Lung (tissue), 11 donors: ENCODE measurements at regions not wholly inside any gene's neighbourhood (a gene's known extent, or its start where the extent isn't known, plus 50 kb on each side); places are given as distances from the start of the nearest gene placed in this dataset.
A peak's percentile ranks its signal among the peaks of the same experiment; 100 is the strongest.

ENCODE experiments used
- ATAC-seq: fragments of 200-7000 bp; cut with Tn5 transposase; one replicate; pipeline ENCODE4 v1.9.1; 2020; ENCODE audit warnings: moderate number of reproducible peaks; ENCODE audit not compliant: insufficient read depth, low FRiP score
- DNase-seq, 3 donors: peaks; one replicate each; pipeline ENCODE4 v3.0.0-alpha.2; 2013 to 2017
- H3K27ac ChIP-seq, 2 donors: one replicate each; pipeline ENCODE4 v1.5.1; 2013; ENCODE audit warnings: mild to moderate bottlenecking in 2 of 2, moderate library complexity in 2 of 2, control low read depth in 1 of 2, inconsistent platforms in 1 of 2, low read depth in 1 of 2, low read length in 1 of 2
- H3K27me3 ChIP-seq, 3 donors: one replicate each; pipeline ENCODE4 v1.5.1; 2013; ENCODE audit warnings: low read length in 2 of 3; ENCODE audit not compliant: control insufficient read depth in 3 of 3, insufficient read depth in 3 of 3
- H3K36me3 ChIP-seq, 4 donors: one replicate each; pipeline ENCODE4 v1.5.1; 2013; ENCODE audit warnings: low read length in 4 of 4, mild to moderate bottlenecking in 1 of 4, moderate library complexity in 1 of 4; ENCODE audit not compliant: control insufficient read depth in 4 of 4, insufficient read depth in 4 of 4
- H3K4me1 ChIP-seq, 5 donors: one replicate each; pipeline ENCODE4 v1.5.1; 2013; ENCODE audit warnings: low read length in 5 of 5, mild to moderate bottlenecking in 2 of 5, moderate library complexity in 1 of 5; ENCODE audit not compliant: control insufficient read depth in 5 of 5, insufficient read depth in 5 of 5
- H3K4me3 ChIP-seq: one replicate; pipeline ENCODE4 v1.5.1; 2013; ENCODE audit warnings: mild to moderate bottlenecking, control low read depth, moderate library complexity
- H3K9ac ChIP-seq, 2 donors: one replicate each; pipeline ENCODE4 v1.5.1; 2013; ENCODE audit warnings: low read length in 2 of 2, control low read depth in 1 of 2; ENCODE audit not compliant: insufficient read depth in 1 of 2
- H3K9me3 ChIP-seq, 4 donors: one replicate each; pipeline ENCODE4 v1.5.1; 2013; ENCODE audit warnings: low read length in 3 of 4, mild to moderate bottlenecking in 1 of 4, moderate library complexity in 1 of 4; ENCODE audit not compliant: control insufficient read depth in 4 of 4, insufficient read depth in 3 of 4
- WGBS, 2 donors: extraction: QIAGEN DNeasy Blood & Tissue Kit; methylation state at CpG; one replicate each; pipeline ENCODE4 v1.1.7; 2013; 5-methylcytosine and 5-hydroxymethylcytosine counted together
- TF ChIP-seq, protein P1 (sequence below): IDR thresholded peaks from 2 replicates; pipeline ENCODE4 v1.5.1; 2012; ENCODE audit warnings: mild to moderate bottlenecking; ENCODE audit errors: control extremely low read depth, extremely low read depth
- donor health status: control.
- donor health status: control.
- donor health status: Bipolar disorder and iron deficiency.
- donor health status: healthy.
- donor health status: DM: yes; HTN: yes; CAD: no.

DNA sequence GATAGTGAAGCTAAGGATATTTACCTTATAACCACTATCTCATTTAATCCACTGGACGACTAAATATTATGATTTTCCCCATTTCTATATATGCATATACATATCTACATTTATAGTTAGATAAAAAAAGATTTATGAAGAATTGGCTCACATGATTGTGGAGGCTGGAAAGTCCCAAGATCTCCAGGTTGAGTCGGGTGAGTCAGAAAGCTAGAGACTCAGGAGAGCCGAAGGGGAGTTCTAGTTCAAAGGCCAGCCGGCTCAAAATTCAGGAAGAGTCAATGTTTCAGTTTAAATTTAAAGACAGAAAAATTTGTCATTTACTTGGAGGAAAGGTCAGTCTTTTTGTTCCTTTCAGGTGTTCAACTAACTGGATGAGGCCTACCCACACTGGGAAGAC, 158.2 kb upstream of the CPEB2 start:
- Histone ChIP-seq H3K9me3 (no peaks in the 10 kb centered on the region), H3K9ac (no peak overlapping the region), H3K27me3 (no peaks in the 10 kb centered on the region), H3K27ac (no peak overlapping the region), H3K4me3 (no peak overlapping the region), H3K4me1 (peaks cover 0 to 7% (median 0%) of the 10 kb centered on the region in 5 donors), H3K36me3 (no peaks in the 10 kb centered on the region)
- ATAC-seq (no peak), DNase-seq (no peak)
- 76 to 93% methylated on average over 4 of the region's 4 CpGs for WGBS, 2 donors
- TF ChIP-seq, protein P1, sequence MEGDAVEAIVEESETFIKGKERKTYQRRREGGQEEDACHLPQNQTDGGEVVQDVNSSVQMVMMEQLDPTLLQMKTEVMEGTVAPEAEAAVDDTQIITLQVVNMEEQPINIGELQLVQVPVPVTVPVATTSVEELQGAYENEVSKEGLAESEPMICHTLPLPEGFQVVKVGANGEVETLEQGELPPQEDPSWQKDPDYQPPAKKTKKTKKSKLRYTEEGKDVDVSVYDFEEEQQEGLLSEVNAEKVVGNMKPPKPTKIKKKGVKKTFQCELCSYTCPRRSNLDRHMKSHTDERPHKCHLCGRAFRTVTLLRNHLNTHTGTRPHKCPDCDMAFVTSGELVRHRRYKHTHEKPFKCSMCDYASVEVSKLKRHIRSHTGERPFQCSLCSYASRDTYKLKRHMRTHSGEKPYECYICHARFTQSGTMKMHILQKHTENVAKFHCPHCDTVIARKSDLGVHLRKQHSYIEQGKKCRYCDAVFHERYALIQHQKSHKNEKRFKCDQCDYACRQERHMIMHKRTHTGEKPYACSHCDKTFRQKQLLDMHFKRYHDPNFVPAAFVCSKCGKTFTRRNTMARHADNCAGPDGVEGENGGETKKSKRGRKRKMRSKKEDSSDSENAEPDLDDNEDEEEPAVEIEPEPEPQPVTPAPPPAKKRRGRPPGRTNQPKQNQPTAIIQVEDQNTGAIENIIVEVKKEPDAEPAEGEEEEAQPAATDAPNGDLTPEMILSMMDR, result no peak

DNA sequence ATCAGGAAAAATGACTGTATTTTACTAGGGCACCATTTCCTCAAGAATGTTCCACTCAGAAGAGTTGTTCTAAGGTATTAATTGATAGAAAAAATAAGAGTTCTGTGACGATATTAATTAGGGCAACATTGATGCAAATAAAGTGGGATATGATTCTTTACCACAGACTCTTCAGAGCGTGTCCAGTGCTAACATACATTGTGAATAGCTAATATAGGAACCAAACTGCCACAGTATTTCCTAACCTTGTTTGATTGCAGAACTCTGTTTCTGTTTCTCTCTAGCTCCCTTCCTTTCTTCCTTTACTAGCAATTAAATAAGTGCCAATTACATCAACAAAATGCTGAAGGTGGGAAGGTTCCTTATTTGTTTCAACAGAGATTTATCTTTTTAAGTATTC, 154.1 kb upstream of the CPEB2 start:
- 26 to 66% methylated on average over 2 of the region's 2 CpGs for WGBS, 2 donors
- no peak overlapping the region for H3K9ac ChIP-seq
- H3K36me3 ChIP-seq, result no peaks in the 10 kb centered on the region
- TF ChIP-seq, protein P1, result no peak
- no peak overlapping the region for H3K27ac ChIP-seq
- no peaks in the 10 kb centered on the region for H3K9me3 ChIP-seq
- no peaks in the 10 kb centered on the region for H3K27me3 ChIP-seq
- no peak for ATAC-seq
- no peak overlapping the region for H3K4me3 ChIP-seq
- no peak for DNase-seq
- H3K4me1 ChIP-seq, result peaks cover 0 to 3% (median 0%) of the 10 kb centered on the region in 5 donors

DNA sequence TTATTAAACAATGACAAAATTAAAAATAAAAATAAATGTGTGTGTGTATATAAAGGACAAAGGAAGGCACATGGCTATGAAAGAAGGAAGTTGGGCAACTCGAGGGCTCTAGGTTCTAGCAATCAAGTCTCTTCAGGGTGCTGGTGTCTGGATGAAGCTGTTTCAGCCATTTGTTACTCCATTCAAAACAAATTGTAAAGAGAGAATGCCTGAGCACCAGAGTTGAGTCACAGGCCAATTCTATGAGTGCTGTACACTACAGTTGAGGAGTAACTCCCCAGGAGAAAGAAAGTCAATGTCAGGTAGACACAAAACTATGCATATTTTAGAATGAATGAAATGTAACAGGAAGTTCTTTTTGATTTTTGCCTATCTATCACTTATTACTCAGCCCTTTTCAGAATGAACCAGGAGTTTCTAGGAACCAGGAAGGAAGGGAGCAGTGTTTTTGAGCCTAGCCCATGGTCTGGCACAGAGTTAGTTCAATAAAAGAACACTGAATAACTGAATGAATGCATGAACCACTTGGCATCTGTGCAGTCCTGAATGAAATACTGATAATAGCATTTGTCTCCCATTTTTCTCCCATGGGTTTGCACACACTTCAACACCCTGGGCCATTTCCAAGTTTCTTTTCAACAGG, 151.7 kb upstream of the CPEB2 start:
- DNase-seq (no peak), ATAC-seq (peak; percentile 37)
- Histone ChIP-seq H3K9ac (no peak overlapping the region), H3K27me3 (no peaks in the 10 kb centered on the region), H3K9me3 (no peaks in the 10 kb centered on the region), H3K36me3 (no peaks in the 10 kb centered on the region), H3K4me1 (peaks cover 0 to 4% (median 0%) of the 10 kb centered on the region in 5 donors), H3K4me3 (no peak overlapping the region), H3K27ac (no peak overlapping the region)
- 13 to 45% methylated on average over 1 of the region's 1 CpG for WGBS, 2 donors
- TF ChIP-seq, protein P1, result no peak
